Liver (tissue), 8 donors: ENCODE measurements at regions not wholly inside any gene's neighbourhood (a gene's known extent, or its start where the extent isn't known, plus 50 kb on each side); places are given as distances from the start of the nearest gene placed in this dataset.

Source experiments
- DNase-seq: peaks from one replicate; pipeline ENCODE4 v3.0.0-alpha.2; 2017; ENCODE audit warnings: low spot score
- H3K27ac ChIP-seq, 2 donors: one replicate each; pipeline ENCODE4 v1.7.0; 2013; ENCODE audit warnings: inconsistent platforms in 2 of 2, low read length in 2 of 2, control low read depth in 1 of 2, low read depth in 1 of 2, mild to moderate bottlenecking in 1 of 2
- H3K27me3 ChIP-seq, 4 donors: one replicate each; pipeline versions ENCODE4 v1.6.1 to v1.7.0; 2013; ENCODE audit warnings: low read length in 3 of 4, inconsistent platforms in 1 of 4, mild to moderate bottlenecking in 1 of 4, moderate library complexity in 1 of 4; ENCODE audit not compliant: control insufficient read depth in 4 of 4, insufficient read depth in 4 of 4
- H3K36me3 ChIP-seq, 4 donors: one replicate each; pipeline versions ENCODE4 v1.6.1 to v1.7.0; 2013; ENCODE audit warnings: low read length in 3 of 4, mild to moderate bottlenecking in 3 of 4, low read depth in 1 of 4, moderate library complexity in 1 of 4; ENCODE audit not compliant: control insufficient read depth in 4 of 4, insufficient read depth in 3 of 4
- H3K4me1 ChIP-seq, 4 donors: one replicate each; pipeline versions ENCODE4 v1.6.1 to v1.7.0; 2013; ENCODE audit warnings: low read length in 3 of 4, mild to moderate bottlenecking in 3 of 4, moderate library complexity in 1 of 4; ENCODE audit not compliant: control insufficient read depth in 4 of 4, insufficient read depth in 4 of 4
- H3K4me3 ChIP-seq, 3 donors: one replicate each; pipeline versions ENCODE4 v1.6.1 to v1.7.0; 2013; ENCODE audit warnings: low read length in 3 of 3, control low read depth in 1 of 3, low read depth in 1 of 3, mild to moderate bottlenecking in 1 of 3
- H3K9ac ChIP-seq, 2 donors: one replicate each; pipeline ENCODE4 v1.7.0; 2013; ENCODE audit warnings: low read length in 2 of 2, mild to moderate bottlenecking in 2 of 2, moderate library complexity in 2 of 2, control low read depth in 1 of 2, low read depth in 1 of 2
- H3K9me3 ChIP-seq, 4 donors: one replicate each; pipeline versions ENCODE4 v1.6.1 to v1.7.0; 2013; ENCODE audit warnings: low read length in 3 of 4; ENCODE audit not compliant: control insufficient read depth in 4 of 4
- EGR1 ChIP-seq, 2 donors: IDR thresholded peaks; 2 replicates each; pipeline ENCODE4 v1.6.1; 2016 to 2018; ENCODE audit warnings: antibody characterized with exemption in 2 of 2, low read depth in 2 of 2
- FOXA1 ChIP-seq: IDR thresholded peaks from 2 replicates; pipeline ENCODE4 v1.6.1; 2016; ENCODE audit warnings: antibody characterized with exemption
- FOXA2 ChIP-seq: IDR thresholded peaks from 2 replicates; pipeline ENCODE4 v1.6.1; 2016; ENCODE audit warnings: antibody characterized with exemption
- GABPA ChIP-seq, 2 donors: IDR thresholded peaks in 1 of 2; conservative IDR thresholded peaks in 1 of 2; 2 replicates each; pipeline ENCODE4 v1.6.1; 2016; ENCODE audit warnings: antibody characterized with exemption in 2 of 2, mild to moderate bottlenecking in 1 of 2, moderate library complexity in 1 of 2
- HNF4A ChIP-seq, 2 donors: conservative IDR thresholded peaks; 2 replicates each; pipeline ENCODE4 v1.6.1; 2016; ENCODE audit warnings: antibody characterized with exemption in 2 of 2, mild to moderate bottlenecking in 2 of 2
- HNF4G ChIP-seq: IDR thresholded peaks from 2 replicates; pipeline ENCODE4 v1.6.1; 2016; ENCODE audit warnings: antibody characterized with exemption
- NR2F2 ChIP-seq: IDR thresholded peaks from 2 replicates; pipeline ENCODE4 v1.6.1; 2016; ENCODE audit warnings: antibody characterized with exemption
- RAD21 ChIP-seq, 2 donors: IDR thresholded peaks; 2 replicates each; pipeline ENCODE4 v1.6.1; 2016; ENCODE audit warnings: antibody characterized with exemption in 2 of 2, mild to moderate bottlenecking in 2 of 2
- RXRA ChIP-seq, 2 donors: IDR thresholded peaks; 2 replicates each; pipeline ENCODE4 v1.6.1; 2017 to 2018; ENCODE audit warnings: antibody characterized with exemption in 2 of 2, mild to moderate bottlenecking in 1 of 2
- SP1 ChIP-seq: IDR thresholded peaks from 2 replicates; pipeline ENCODE4 v1.6.1; 2018; ENCODE audit warnings: antibody characterized with exemption, mild to moderate bottlenecking
- TAF1 ChIP-seq: conservative IDR thresholded peaks from 2 replicates; pipeline ENCODE4 v1.6.1; 2016; ENCODE audit warnings: antibody characterized with exemption, mild to moderate bottlenecking
- YY1 ChIP-seq: IDR thresholded peaks from 2 replicates; pipeline ENCODE4 v1.6.1; 2016; ENCODE audit warnings: antibody characterized with exemption, mild to moderate bottlenecking
- WGBS: extraction: QIAGEN DNeasy Blood & Tissue Kit; methylation state at CpG from one replicate; pipeline ENCODE4 v1.1.7; 2013; 5-methylcytosine and 5-hydroxymethylcytosine counted together
- TF ChIP-seq, protein P1 (sequence below): IDR thresholded peaks from 2 replicates; pipeline ENCODE4 v1.6.1; 2016; ENCODE audit warnings: antibody characterized with exemption, mild to moderate bottlenecking
- TF ChIP-seq, protein P2 (sequence below): IDR thresholded peaks from 2 replicates; pipeline ENCODE4 v1.6.1; 2016; ENCODE audit warnings: antibody characterized with exemption
- TF ChIP-seq, protein P3 (sequence below): IDR thresholded peaks from 2 replicates; pipeline ENCODE4 v1.6.1; 2016; ENCODE audit warnings: antibody characterized with exemption
- TF ChIP-seq, protein P4 (sequence below): fragments of 150-350 bp; IDR thresholded peaks from 2 replicates; pipeline ENCODE4 v1.5.1; 2017; ENCODE audit warnings: improper control_type of control experiment, low read depth, low read length; ENCODE audit not compliant: missing input control
- TF ChIP-seq, protein P5 (sequence below): IDR thresholded peaks from 2 replicates; pipeline ENCODE4 v1.6.1; 2016; ENCODE audit warnings: antibody characterized with exemption
- donor health status: healthy.
- donor health status: healthy.
- donor health status: healthy.
- donor health status: healthy.
- donor health status: healthy.

DNA sequence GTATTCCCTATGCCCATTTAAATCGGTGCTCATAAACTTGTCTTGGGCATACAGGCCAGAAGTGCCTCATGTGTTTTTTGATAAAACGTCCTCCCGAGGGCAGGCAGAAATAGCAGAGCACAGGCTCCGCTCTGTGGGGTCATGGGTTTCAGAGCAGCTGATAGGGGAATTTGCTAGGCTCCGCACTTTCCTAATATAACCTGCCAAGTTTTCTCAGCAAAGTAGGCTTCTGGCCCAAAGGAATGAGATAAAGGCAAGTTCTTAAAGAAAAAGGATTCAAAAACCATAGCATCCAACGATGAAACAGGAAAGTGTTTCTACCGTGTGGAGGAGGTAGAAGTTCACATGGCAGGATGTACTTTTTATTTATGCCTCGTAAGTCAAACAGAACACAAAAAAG lies 69.8 kb upstream of the RALGAPA2 start:
- TF ChIP-seq, protein P1, sequence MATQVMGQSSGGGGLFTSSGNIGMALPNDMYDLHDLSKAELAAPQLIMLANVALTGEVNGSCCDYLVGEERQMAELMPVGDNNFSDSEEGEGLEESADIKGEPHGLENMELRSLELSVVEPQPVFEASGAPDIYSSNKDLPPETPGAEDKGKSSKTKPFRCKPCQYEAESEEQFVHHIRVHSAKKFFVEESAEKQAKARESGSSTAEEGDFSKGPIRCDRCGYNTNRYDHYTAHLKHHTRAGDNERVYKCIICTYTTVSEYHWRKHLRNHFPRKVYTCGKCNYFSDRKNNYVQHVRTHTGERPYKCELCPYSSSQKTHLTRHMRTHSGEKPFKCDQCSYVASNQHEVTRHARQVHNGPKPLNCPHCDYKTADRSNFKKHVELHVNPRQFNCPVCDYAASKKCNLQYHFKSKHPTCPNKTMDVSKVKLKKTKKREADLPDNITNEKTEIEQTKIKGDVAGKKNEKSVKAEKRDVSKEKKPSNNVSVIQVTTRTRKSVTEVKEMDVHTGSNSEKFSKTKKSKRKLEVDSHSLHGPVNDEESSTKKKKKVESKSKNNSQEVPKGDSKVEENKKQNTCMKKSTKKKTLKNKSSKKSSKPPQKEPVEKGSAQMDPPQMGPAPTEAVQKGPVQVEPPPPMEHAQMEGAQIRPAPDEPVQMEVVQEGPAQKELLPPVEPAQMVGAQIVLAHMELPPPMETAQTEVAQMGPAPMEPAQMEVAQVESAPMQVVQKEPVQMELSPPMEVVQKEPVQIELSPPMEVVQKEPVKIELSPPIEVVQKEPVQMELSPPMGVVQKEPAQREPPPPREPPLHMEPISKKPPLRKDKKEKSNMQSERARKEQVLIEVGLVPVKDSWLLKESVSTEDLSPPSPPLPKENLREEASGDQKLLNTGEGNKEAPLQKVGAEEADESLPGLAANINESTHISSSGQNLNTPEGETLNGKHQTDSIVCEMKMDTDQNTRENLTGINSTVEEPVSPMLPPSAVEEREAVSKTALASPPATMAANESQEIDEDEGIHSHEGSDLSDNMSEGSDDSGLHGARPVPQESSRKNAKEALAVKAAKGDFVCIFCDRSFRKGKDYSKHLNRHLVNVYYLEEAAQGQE, result no peak
- TF ChIP-seq GABPA (IDR thresholded peaks at IDR 0.05 in 1 of 2, conservative IDR thresholded peaks at IDR 0.05 in 1 of 2) (no peak), FOXA2 (no peak), RXRA (IDR thresholded peaks at IDR 0.05) (no peak), YY1 (no peak), SP1 (peak; percentile 56), TAF1 (no peak), NR2F2 (peak; percentile 90), FOXA1 (no peak), HNF4A (conservative IDR thresholded peaks at IDR 0.05) (peak; percentile 4 to 33), EGR1 (IDR thresholded peaks at IDR 0.05; ENCODE audit: low read depth in 2 of 2) (no peak), RAD21 (IDR thresholded peaks at IDR 0.05) (peak in 1 of 2 donors; percentile 39)
- TF ChIP-seq, protein P2, sequence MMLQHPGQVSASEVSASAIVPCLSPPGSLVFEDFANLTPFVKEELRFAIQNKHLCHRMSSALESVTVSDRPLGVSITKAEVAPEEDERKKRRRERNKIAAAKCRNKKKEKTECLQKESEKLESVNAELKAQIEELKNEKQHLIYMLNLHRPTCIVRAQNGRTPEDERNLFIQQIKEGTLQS, result no peak
- TF ChIP-seq, protein P3, sequence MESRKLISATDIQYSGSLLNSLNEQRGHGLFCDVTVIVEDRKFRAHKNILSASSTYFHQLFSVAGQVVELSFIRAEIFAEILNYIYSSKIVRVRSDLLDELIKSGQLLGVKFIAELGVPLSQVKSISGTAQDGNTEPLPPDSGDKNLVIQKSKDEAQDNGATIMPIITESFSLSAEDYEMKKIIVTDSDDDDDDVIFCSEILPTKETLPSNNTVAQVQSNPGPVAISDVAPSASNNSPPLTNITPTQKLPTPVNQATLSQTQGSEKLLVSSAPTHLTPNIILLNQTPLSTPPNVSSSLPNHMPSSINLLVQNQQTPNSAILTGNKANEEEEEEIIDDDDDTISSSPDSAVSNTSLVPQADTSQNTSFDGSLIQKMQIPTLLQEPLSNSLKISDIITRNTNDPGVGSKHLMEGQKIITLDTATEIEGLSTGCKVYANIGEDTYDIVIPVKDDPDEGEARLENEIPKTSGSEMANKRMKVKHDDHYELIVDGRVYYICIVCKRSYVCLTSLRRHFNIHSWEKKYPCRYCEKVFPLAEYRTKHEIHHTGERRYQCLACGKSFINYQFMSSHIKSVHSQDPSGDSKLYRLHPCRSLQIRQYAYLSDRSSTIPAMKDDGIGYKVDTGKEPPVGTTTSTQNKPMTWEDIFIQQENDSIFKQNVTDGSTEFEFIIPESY, result no peak
- TF ChIP-seq, protein P4, sequence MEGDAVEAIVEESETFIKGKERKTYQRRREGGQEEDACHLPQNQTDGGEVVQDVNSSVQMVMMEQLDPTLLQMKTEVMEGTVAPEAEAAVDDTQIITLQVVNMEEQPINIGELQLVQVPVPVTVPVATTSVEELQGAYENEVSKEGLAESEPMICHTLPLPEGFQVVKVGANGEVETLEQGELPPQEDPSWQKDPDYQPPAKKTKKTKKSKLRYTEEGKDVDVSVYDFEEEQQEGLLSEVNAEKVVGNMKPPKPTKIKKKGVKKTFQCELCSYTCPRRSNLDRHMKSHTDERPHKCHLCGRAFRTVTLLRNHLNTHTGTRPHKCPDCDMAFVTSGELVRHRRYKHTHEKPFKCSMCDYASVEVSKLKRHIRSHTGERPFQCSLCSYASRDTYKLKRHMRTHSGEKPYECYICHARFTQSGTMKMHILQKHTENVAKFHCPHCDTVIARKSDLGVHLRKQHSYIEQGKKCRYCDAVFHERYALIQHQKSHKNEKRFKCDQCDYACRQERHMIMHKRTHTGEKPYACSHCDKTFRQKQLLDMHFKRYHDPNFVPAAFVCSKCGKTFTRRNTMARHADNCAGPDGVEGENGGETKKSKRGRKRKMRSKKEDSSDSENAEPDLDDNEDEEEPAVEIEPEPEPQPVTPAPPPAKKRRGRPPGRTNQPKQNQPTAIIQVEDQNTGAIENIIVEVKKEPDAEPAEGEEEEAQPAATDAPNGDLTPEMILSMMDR, result no peak
- TF ChIP-seq, protein P5, sequence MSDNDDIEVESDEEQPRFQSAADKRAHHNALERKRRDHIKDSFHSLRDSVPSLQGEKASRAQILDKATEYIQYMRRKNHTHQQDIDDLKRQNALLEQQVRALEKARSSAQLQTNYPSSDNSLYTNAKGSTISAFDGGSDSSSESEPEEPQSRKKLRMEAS, result peak; percentile 28
- no peak overlapping the region for H3K9ac ChIP-seq
- WGBS, result 29% methylated on average over 8 of the region's 8 CpGs
- DNase-seq, result no peak
- H3K36me3 ChIP-seq, result no peaks in the 10 kb centered on the region
- peaks cover 2 to 36% (median 20%) of the 10 kb centered on the region in 4 donors for H3K4me1 ChIP-seq
- no peak overlapping the region for H3K27ac ChIP-seq
- H3K9me3 ChIP-seq, result no peaks in the 10 kb centered on the region
- no peak overlapping the region for H3K4me3 ChIP-seq
- H3K27me3 ChIP-seq, result no peaks in the 10 kb centered on the region

DNA sequence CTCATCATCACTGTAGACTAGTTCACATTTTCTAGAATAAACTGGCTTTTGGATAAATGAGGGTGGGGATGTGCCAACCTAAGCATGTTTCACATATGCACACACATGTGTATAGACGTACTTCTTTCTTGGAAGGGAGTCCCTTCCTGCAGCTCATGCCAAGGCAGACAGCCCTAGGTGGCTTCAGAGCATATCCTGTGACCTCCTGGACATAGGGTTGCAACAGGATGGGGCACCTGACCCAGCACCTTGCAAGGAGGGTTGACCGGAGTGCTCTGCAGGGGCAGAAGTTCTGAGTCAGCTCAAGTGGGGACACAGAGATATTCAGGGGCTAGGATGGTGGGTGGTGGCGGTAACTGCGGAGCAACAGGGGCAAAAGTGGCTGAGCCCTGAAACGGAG lies 68.6 kb upstream of the RALGAPA2 start:
- 83% methylated on average over 5 of the region's 5 CpGs for whole genome bisulfite sequencing
- Histone ChIP-seq H3K27ac (peak overlapping the region; percentile 1 to 36), H3K9ac (no peak overlapping the region), H3K9me3 (no peaks in the 10 kb centered on the region), H3K4me3 (no peak overlapping the region), H3K4me1 (peaks cover 2 to 36% (median 20%) of the 10 kb centered on the region in 4 donors), H3K36me3 (no peaks in the 10 kb centered on the region), H3K27me3 (no peaks in the 10 kb centered on the region)
- DNase-seq, result no peak
- TF ChIP-seq, protein P4, result no peak
- TF ChIP-seq FOXA2 (no peak), FOXA1 (no peak), TAF1 (no peak), HNF4G (no peak), GABPA (IDR thresholded peaks at IDR 0.05 in 1 of 2, conservative IDR thresholded peaks at IDR 0.05 in 1 of 2) (no peak), YY1 (no peak)
- TF ChIP-seq, protein P3, result no peak
- TF ChIP-seq, protein P2, result no peak
